ENCODE measurements at regions not wholly inside any gene's neighbourhood (a gene's known extent, or its start where the extent isn't known, plus 50 kb on each side); places are given as distances from the start of the nearest gene placed in this dataset.

DNA sequence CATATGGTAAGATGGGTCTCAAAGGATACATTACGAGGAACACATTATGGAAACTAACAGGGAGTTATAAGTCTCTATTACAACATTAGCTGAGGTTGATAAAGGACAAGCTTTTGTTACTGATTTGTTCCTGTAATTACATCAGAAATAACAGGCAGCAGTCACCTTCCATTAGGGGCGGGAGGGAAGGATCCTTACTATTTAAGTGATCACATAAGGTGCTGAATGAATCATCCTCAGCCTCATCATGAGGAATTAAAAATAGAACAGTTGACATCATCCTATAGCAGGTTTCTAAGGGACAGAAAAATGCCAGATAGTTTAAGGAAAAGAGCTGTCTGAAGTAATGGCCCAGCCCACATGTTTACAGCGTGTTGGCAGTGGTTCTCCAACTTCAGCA lies 86.9 kb upstream of the MGAT5 start:
- Histone ChIP-seq H3K4me1 (ENCODE audit: insufficient read depth) (peaks cover 15% of the 10 kb centered on the region), H3K79me2 (replicated peaks; ENCODE audit: insufficient read depth) (peaks cover 84% of the 10 kb centered on the region), H4K20me1 (replicated peaks; ENCODE audit: insufficient read depth) (peaks cover 16% of the 10 kb centered on the region), H3K36me3 (ENCODE audit: insufficient read depth) (no peaks in the 10 kb centered on the region), H3K9me2 (ENCODE audit: insufficient read depth) (no peaks in the 10 kb centered on the region), H3F3A (replicated peaks; ENCODE audit: low read depth) (no peaks in the 10 kb centered on the region), H3K27me3 (ENCODE audit: insufficient read depth) (no peaks in the 10 kb centered on the region), H3K4me3 (no peak overlapping the region), H3K27ac (ENCODE audit: low read depth) (no peak overlapping the region), H2AFZ (no peak overlapping the region), H3K4me2 (no peak overlapping the region)
- Mint-ChIP-seq H3K9me3 (no peaks in the 10 kb centered on the region), H3K36me3 (ENCODE audit: low read depth) (peaks cover 2% of the 10 kb centered on the region; the same call in 2 of the 3 replicates), H3K27ac (no peak overlapping the region), H3K27me3 (ENCODE audit: insufficient read depth, low read depth, poor library complexity) (peaks cover 4% of the 10 kb centered on the region), H3K4me3 (no peak overlapping the region), H3K4me1 (peaks cover 38% of the 10 kb centered on the region)
- ATAC-seq (no peak), DNase-seq (ENCODE audit: low spot score) (no peak)
- TF ChIP-seq, protein P1, sequence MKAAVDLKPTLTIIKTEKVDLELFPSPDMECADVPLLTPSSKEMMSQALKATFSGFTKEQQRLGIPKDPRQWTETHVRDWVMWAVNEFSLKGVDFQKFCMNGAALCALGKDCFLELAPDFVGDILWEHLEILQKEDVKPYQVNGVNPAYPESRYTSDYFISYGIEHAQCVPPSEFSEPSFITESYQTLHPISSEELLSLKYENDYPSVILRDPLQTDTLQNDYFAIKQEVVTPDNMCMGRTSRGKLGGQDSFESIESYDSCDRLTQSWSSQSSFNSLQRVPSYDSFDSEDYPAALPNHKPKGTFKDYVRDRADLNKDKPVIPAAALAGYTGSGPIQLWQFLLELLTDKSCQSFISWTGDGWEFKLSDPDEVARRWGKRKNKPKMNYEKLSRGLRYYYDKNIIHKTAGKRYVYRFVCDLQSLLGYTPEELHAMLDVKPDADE (IDR thresholded peaks at IDR 0.05) = no peak
- TF ChIP-seq EZH2phosphoT487 (IDR thresholded peaks at IDR 0.05; ENCODE audit: unreplicated experiment) (no peak), NANOG (IDR thresholded peaks at IDR 0.05; ENCODE audit: borderline replicate concordance) (no peak), POLR2AphosphoS5 (IDR thresholded peaks at IDR 0.05; ENCODE audit: low read depth) (no peak), STAT1 (IDR thresholded peaks at IDR 0.05; ENCODE audit: unreplicated experiment) (no peak), ZNF331 (CRISPR knock-in tag; IDR thresholded peaks at IDR 0.05; ENCODE audit: low read depth) (no peak), EZH2 (IDR thresholded peaks at IDR 0.05; ENCODE audit: low read depth, unreplicated experiment) (no peak), CREB1 (CRISPR knock-in tag; IDR thresholded peaks at IDR 0.05; ENCODE audit: low read depth) (no peak)
- TF ChIP-seq, protein P2, sequence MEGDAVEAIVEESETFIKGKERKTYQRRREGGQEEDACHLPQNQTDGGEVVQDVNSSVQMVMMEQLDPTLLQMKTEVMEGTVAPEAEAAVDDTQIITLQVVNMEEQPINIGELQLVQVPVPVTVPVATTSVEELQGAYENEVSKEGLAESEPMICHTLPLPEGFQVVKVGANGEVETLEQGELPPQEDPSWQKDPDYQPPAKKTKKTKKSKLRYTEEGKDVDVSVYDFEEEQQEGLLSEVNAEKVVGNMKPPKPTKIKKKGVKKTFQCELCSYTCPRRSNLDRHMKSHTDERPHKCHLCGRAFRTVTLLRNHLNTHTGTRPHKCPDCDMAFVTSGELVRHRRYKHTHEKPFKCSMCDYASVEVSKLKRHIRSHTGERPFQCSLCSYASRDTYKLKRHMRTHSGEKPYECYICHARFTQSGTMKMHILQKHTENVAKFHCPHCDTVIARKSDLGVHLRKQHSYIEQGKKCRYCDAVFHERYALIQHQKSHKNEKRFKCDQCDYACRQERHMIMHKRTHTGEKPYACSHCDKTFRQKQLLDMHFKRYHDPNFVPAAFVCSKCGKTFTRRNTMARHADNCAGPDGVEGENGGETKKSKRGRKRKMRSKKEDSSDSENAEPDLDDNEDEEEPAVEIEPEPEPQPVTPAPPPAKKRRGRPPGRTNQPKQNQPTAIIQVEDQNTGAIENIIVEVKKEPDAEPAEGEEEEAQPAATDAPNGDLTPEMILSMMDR (conservative IDR thresholded peaks at IDR 0.05; ENCODE audit: low read depth in 2 of 2) = no peak
- TF ChIP-seq, protein P3, sequence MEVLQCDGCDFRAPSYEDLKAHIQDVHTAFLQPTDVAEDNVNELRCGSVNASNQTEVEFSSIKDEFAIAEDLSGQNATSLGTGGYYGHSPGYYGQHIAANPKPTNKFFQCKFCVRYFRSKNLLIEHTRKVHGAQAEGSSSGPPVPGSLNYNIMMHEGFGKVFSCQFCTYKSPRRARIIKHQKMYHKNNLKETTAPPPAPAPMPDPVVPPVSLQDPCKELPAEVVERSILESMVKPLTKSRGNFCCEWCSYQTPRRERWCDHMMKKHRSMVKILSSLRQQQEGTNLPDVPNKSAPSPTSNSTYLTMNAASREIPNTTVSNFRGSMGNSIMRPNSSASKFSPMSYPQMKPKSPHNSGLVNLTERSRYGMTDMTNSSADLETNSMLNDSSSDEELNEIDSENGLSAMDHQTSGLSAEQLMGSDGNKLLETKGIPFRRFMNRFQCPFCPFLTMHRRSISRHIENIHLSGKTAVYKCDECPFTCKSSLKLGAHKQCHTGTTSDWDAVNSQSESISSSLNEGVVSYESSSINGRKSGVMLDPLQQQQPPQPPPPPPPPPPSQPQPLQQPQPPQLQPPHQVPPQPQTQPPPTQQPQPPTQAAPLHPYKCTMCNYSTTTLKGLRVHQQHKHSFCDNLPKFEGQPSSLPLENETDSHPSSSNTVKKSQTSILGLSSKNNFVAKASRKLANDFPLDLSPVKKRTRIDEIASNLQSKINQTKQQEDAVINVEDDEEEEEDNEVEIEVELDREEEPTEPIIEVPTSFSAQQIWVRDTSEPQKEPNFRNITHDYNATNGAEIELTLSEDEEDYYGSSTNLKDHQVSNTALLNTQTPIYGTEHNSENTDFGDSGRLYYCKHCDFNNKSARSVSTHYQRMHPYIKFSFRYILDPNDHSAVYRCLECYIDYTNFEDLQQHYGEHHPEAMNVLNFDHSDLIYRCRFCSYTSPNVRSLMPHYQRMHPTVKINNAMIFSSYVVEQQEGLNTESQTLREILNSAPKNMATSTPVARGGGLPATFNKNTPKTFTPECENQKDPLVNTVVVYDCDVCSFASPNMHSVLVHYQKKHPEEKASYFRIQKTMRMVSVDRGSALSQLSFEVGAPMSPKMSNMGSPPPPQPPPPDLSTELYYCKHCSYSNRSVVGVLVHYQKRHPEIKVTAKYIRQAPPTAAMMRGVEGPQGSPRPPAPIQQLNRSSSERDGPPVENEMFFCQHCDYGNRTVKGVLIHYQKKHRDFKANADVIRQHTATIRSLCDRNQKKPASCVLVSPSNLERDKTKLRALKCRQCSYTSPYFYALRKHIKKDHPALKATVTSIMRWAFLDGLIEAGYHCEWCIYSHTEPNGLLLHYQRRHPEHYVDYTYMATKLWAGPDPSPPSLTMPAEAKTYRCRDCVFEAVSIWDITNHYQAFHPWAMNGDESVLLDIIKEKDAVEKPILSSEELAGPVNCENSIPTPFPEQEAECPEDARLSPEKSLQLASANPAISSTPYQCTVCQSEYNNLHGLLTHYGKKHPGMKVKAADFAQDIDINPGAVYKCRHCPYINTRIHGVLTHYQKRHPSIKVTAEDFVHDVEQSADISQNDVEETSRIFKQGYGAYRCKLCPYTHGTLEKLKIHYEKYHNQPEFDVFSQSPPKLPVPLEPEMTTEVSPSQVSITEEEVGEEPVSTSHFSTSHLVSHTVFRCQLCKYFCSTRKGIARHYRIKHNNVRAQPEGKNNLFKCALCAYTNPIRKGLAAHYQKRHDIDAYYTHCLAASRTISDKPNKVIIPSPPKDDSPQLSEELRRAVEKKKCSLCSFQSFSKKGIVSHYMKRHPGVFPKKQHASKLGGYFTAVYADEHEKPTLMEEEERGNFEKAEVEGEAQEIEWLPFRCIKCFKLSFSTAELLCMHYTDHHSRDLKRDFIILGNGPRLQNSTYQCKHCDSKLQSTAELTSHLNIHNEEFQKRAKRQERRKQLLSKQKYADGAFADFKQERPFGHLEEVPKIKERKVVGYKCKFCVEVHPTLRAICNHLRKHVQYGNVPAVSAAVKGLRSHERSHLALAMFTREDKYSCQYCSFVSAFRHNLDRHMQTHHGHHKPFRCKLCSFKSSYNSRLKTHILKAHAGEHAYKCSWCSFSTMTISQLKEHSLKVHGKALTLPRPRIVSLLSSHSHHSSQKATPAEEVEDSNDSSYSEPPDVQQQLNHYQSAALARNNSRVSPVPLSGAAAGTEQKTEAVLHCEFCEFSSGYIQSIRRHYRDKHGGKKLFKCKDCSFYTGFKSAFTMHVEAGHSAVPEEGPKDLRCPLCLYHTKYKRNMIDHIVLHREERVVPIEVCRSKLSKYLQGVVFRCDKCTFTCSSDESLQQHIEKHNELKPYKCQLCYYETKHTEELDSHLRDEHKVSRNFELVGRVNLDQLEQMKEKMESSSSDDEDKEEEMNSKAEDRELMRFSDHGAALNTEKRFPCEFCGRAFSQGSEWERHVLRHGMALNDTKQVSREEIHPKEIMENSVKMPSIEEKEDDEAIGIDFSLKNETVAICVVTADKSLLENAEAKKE (CRISPR knock-in tag; IDR thresholded peaks at IDR 0.05) = no peak

Data from GM23338 (cell line).